ENCODE measurements at regions not wholly inside any gene's neighbourhood (a gene's known extent, or its start where the extent isn't known, plus 50 kb on each side); places are given as distances from the start of the nearest gene placed in this dataset.

DNA sequence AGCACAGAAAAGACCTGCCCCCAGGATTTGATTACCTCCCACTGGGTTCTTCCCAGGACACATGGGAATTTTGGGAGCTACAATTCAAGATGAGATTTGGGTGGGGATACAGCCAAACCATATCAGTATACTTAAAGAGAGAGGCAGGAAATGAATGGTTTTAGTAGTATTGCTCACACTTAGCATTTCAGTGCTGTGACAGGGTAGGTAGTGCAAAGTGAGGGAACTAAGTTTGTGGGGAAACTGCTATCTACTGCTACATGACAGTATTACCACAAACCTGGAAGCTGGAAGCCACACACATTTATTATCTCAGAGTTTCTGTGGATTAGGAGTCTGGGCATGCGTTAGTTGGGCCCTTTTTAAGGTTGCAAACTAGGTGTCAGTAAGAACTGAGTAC, 450.7 kb downstream of the LPIN1 start:
- H4K20me1 ChIP-seq (ENCODE audit: insufficient read depth, low read length), result no peaks in the 10 kb centered on the region
- no peak overlapping the region for H3K4me2 ChIP-seq (ENCODE audit: low read length)
- CTCF ChIA-PET (ENCODE audit: unreplicated experiment), result no interaction called here
- H3K79me2 ChIP-seq (ENCODE audit: insufficient read depth, low read depth, low read length), result no peaks in the 10 kb centered on the region
- no peaks in the 10 kb centered on the region for H3K9me3 ChIP-seq (ENCODE audit: low read length)
- BruUV-seq (replicated peaks), result no TSS peak
- H3K36me3 ChIP-seq (ENCODE audit: insufficient read depth, low read length), result no peaks in the 10 kb centered on the region
- no peaks in the 10 kb centered on the region for H3K4me1 ChIP-seq (ENCODE audit: insufficient read depth, low read length, poor library complexity, severe bottlenecking)
- POLR2A ChIA-PET, result interaction anchor here (0.6 kb wide), 1 partner anchor 8 kb away, joined by 3 read pairs; no protein-coding TSS in a partner anchor
- H3K27ac ChIP-seq (ENCODE audit: low read depth, low read length, poor library complexity, severe bottlenecking), result no peak overlapping the region
- H2AFZ ChIP-seq (ENCODE audit: low read length), result no peak overlapping the region
- no peak for DNase-seq (ENCODE audit: low spot score)
- H3K4me3 ChIP-seq (ENCODE audit: low read depth, low read length, poor library complexity, severe bottlenecking), result no peak overlapping the region
- intact Hi-C loops (cut with micrococcal nuclease; ENCODE audit: unreplicated experiment), result no loop called here
- H3K9me2 ChIP-seq (ENCODE audit: insufficient read depth, low read length), result no peaks in the 10 kb centered on the region
- TF ChIP-seq EZH2phosphoT487 (IDR thresholded peaks at IDR 0.05; ENCODE audit: borderline replicate concordance, low read depth, low read length), result no peak
- TF ChIP-seq CTCF (conservative IDR thresholded peaks at IDR 0.05; ENCODE audit: low read length), result no peak

DNA sequence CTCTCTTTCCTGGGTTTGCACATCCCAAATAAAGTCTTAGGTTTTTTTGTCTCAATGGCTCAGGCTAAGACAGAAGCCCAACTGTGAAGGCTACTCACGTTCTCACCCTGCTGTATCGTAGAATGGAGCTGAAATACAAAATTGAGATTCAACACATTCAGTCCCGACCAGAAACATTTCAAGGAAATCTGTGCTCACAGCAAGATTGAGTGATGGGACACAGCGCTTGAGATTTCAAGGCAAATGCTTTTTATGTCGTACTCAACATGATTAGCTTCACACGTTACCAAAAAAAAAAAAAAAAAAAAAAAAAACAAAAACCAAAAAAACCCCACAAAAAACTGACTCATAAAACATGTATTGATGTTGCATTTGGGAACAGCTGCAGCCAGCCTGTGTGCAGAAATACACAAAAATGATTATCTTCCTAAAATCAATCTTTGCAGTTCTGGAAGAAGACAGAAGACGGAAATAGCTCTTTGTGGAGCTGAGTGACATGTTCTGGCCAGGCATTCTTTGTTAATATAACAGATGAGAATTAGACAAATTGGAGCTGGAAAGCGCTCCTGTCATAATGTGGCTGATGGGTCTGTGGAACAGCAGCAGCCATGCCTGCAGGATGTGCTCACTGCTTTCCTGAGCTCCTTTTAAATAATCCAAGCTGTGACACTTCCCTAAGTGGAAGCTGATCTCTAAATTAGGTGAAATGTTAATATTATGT, 453.2 kb downstream of the LPIN1 start:
- BruUV-seq (replicated peaks), result no TSS peak
- no peak overlapping the region for H3K4me2 ChIP-seq (ENCODE audit: low read length)

More for the DNA sequence above, 453.2 kb downstream of the LPIN1 start:
- intact Hi-C loops (cut with micrococcal nuclease; ENCODE audit: unreplicated experiment), result no loop called here
- no peaks in the 10 kb centered on the region for H4K20me1 ChIP-seq (ENCODE audit: insufficient read depth, low read length)
- H3K4me1 ChIP-seq (ENCODE audit: insufficient read depth, low read length, poor library complexity, severe bottlenecking), result no peaks in the 10 kb centered on the region
- no peaks in the 10 kb centered on the region for H3K9me2 ChIP-seq (ENCODE audit: insufficient read depth, low read length)
- ChIA-PET CTCF (ENCODE audit: unreplicated experiment) (no interaction called here), POLR2A (interaction anchor here (0.7 to 1.4 kb wide), 4 partner anchors 9 to 1443 kb away, joined by 3 to 6 read pairs (median 4); no protein-coding TSS in a partner anchor)
- H3K36me3 ChIP-seq (ENCODE audit: insufficient read depth, low read length), result no peaks in the 10 kb centered on the region
- TF ChIP-seq CTCF (conservative IDR thresholded peaks at IDR 0.05; ENCODE audit: low read length), result no peak
- TF ChIP-seq EZH2phosphoT487 (IDR thresholded peaks at IDR 0.05; ENCODE audit: borderline replicate concordance, low read depth, low read length), result no peak
- H3K4me3 ChIP-seq (ENCODE audit: low read depth, low read length, poor library complexity, severe bottlenecking), result no peak overlapping the region
- no peak overlapping the region for H2AFZ ChIP-seq (ENCODE audit: low read length)
- H3K27ac ChIP-seq (ENCODE audit: low read depth, low read length, poor library complexity, severe bottlenecking), result no peak overlapping the region
- H3K9me3 ChIP-seq (ENCODE audit: low read length), result 0 out of 2 replicates have a peak, but pooled peaks cover 1% of the 10 kb centered on the region
- no peak for DNase-seq (ENCODE audit: low spot score)
- no peaks in the 10 kb centered on the region for H3K79me2 ChIP-seq (ENCODE audit: insufficient read depth, low read depth, low read length)
